ENCODE measurements at regions not wholly inside any gene's neighbourhood (a gene's known extent, or its start where the extent isn't known, plus 50 kb on each side); places are given as distances from the start of the nearest gene placed in this dataset.

- TF ChIP-seq CTCF (IDR thresholded peaks at IDR 0.05; ENCODE audit: insufficient read depth, low read depth, low read length) = no peak
- TF ChIP-seq EZH2 (IDR thresholded peaks at IDR 0.05; ENCODE audit: insufficient read depth, low read length) = no peak
These were observed 317.6 kb downstream of the DKK2 start for GRCh38 chr4:106718548-106718947.

All from astrocyte (in vitro differentiated cells and primary cell).